Neural cell (in vitro differentiated cells): ENCODE measurements at regions not wholly inside any gene's neighbourhood (a gene's known extent, or its start where the extent isn't known, plus 50 kb on each side); places are given as distances from the start of the nearest gene placed in this dataset.
"Not testable (repeated sequence)": the region's sequence is repeated elsewhere in the genome, so short reads cannot be mapped to it uniquely, and the experiment has no call there.

Source experiments
- EP300 ChIP-seq: fragments of 450-650 bp; conservative IDR thresholded peaks from 2 replicates; pipeline ENCODE4 v1.6.1; 2014; ENCODE audit warnings: antibody characterized with exemption, mild to moderate bottlenecking, moderate library complexity; ENCODE audit not compliant: poor library complexity, severe bottlenecking
- RAD21 ChIP-seq: fragments of 450-650 bp; conservative IDR thresholded peaks from 2 replicates; pipeline ENCODE4 v1.6.1; 2014; ENCODE audit warnings: antibody characterized with exemption, mild to moderate bottlenecking, moderate library complexity

- not testable (repeated sequence) for TF ChIP-seq RAD21, EP300
These were observed 233.7 kb downstream of the RCHY1 start for GRCh38 chr4:75280461-75280860.
